HEK293 (cell line): ENCODE measurements at regions not wholly inside any gene's neighbourhood (a gene's known extent, or its start where the extent isn't known, plus 50 kb on each side); places are given as distances from the start of the nearest gene placed in this dataset.

Experiments
- CTCF ChIA-PET: fragments of 350-600 bp; formaldehyde crosslinking; extraction: SDS; loops from one replicate; lab custom pipeline; 2021; ENCODE audit warnings: antibody characterized with exemption; lab: Yijun Ruan, JAX
- POLR2A ChIA-PET: fragments of 300-600 bp; formaldehyde crosslinking; extraction: SDS; loops from one replicate; lab custom pipeline; 2020; ENCODE audit warnings: antibody characterized with exemption, inconsistent platforms; lab: Yijun Ruan, JAX
- H3K27ac ChIP-seq: fragments of 200-500 bp; sonication (Bioruptor generic); 2 replicates; pipeline ENCODE4 v1.5.1; 2014; ENCODE audit warnings: low read depth, low read length, control low read depth, inconsistent platforms; ENCODE audit errors: extremely low read depth
- H3K36me3 ChIP-seq, 2 experiments: fragments of 200-500 bp in 1 of 2; sonication (Bioruptor generic) in 1 of 2; 1 replicate in 1 of 2; 2 replicates in 1 of 2; pipeline ENCODE4 v1.5.1; 2014 to 2017; ENCODE audit warnings: inconsistent platforms in 2 of 2, low read length in 2 of 2; ENCODE audit not compliant: control insufficient read depth in 2 of 2, insufficient read depth in 1 of 2
- H3K4me1 ChIP-seq: fragments of 200-500 bp; sonication (Bioruptor generic); 2 replicates; pipeline ENCODE4 v1.5.1; 2014; ENCODE audit warnings: mild to moderate bottlenecking, low read length, inconsistent platforms; ENCODE audit not compliant: control insufficient read depth, insufficient read depth
- H3K4me3 ChIP-seq: 2 replicates; pipeline ENCODE4 v1.5.1; 2011; ENCODE audit warnings: low read depth, mild to moderate bottlenecking, control low read depth, low read length, moderate library complexity
- H3K9me3 ChIP-seq: fragments of 200-500 bp; sonication (Bioruptor generic); 2 replicates; pipeline ENCODE4 v1.5.1; 2014; ENCODE audit warnings: low read depth, low read length, inconsistent platforms; ENCODE audit not compliant: control insufficient read depth, insufficient read depth
- ATF2 ChIP-seq: fragments of 450-650 bp; formaldehyde crosslinking; IDR thresholded peaks from 2 replicates; pipeline ENCODE4 v1.5.1; 2016; ENCODE audit warnings: missing biosample characterization, missing genetic modification characterization, low read depth
- FEZF1 ChIP-seq: fragments of 450-650 bp; formaldehyde crosslinking; IDR thresholded peaks from 2 replicates; pipeline ENCODE4 v1.5.1; 2016; ENCODE audit warnings: missing biosample characterization, missing genetic modification characterization
- IKZF3 ChIP-seq: fragments of 450-650 bp; IDR thresholded peaks from 2 replicates; pipeline ENCODE4 v1.5.0; 2018; ENCODE audit warnings: missing biosample characterization, mild to moderate bottlenecking, missing genetic modification characterization, moderate library complexity
- KLF9 ChIP-seq: fragments of 450-650 bp; formaldehyde crosslinking; IDR thresholded peaks from 2 replicates; pipeline ENCODE4 v1.5.1; 2016; ENCODE audit warnings: missing biosample characterization, missing genetic modification characterization, low read depth
- OSR2 ChIP-seq: fragments of 450-650 bp; formaldehyde crosslinking; IDR thresholded peaks from 2 replicates; pipeline ENCODE4 v1.5.1; 2016; ENCODE audit warnings: missing biosample characterization, missing genetic modification characterization
- PRDM1 ChIP-seq: fragments of 450-650 bp; formaldehyde crosslinking; IDR thresholded peaks from 2 replicates; pipeline ENCODE4; 2016; ENCODE audit warnings: missing biosample characterization, missing genetic modification characterization
- YY2 ChIP-seq: fragments of 450-650 bp; formaldehyde crosslinking; IDR thresholded peaks from 2 replicates; pipeline ENCODE4 v1.5.1; 2016; ENCODE audit warnings: missing biosample characterization, missing genetic modification characterization
- ZFP37 ChIP-seq: fragments of 450-650 bp; formaldehyde crosslinking; IDR thresholded peaks from 2 replicates; pipeline ENCODE4 v1.5.1; 2016; ENCODE audit warnings: missing biosample characterization, missing genetic modification characterization
- ZNF518A ChIP-seq: fragments of 450-650 bp; formaldehyde crosslinking; conservative IDR thresholded peaks from 2 replicates; pipeline ENCODE4 v1.5.1; 2016; ENCODE audit warnings: low read depth, missing biosample characterization, missing genetic modification characterization
- ZNF530 ChIP-seq: fragments of 450-650 bp; formaldehyde crosslinking; IDR thresholded peaks from 2 replicates; pipeline ENCODE4 v1.5.1; 2016; ENCODE audit warnings: low read depth, missing biosample characterization, missing genetic modification characterization
- ZNF629 ChIP-seq: fragments of 450-650 bp; formaldehyde crosslinking; IDR thresholded peaks from 2 replicates; pipeline ENCODE4 v1.5.1; 2017; ENCODE audit warnings: missing biosample characterization, missing genetic modification characterization
- ZNF704 ChIP-seq: fragments of 450-650 bp; formaldehyde crosslinking; IDR thresholded peaks from 2 replicates; pipeline ENCODE4 v1.5.1; 2016; ENCODE audit warnings: missing biosample characterization, missing genetic modification characterization
- TF ChIP-seq, protein P1 (sequence below): fragments of 450-650 bp; formaldehyde crosslinking; IDR thresholded peaks from 2 replicates; pipeline ENCODE4 v1.5.1; 2016; ENCODE audit warnings: missing biosample characterization, missing genetic modification characterization
- TF ChIP-seq, protein P2 (sequence below): fragments of 450-650 bp; formaldehyde crosslinking; IDR thresholded peaks from 2 replicates; pipeline ENCODE4 v1.5.1; 2016; ENCODE audit warnings: missing biosample characterization, missing genetic modification characterization
- TF ChIP-seq, protein P3 (sequence below): fragments of 450-650 bp; IDR thresholded peaks from 2 replicates; pipeline ENCODE4 v1.5.1; 2018; ENCODE audit warnings: missing biosample characterization, mild to moderate bottlenecking, missing genetic modification characterization

- ChIA-PET CTCF (interaction anchor here (0.8 to 1.4 kb wide), 2 partner anchors 17 to 117 kb away, joined by 3 read pairs; no protein-coding TSS in a partner anchor), POLR2A (no interaction called here)
- H3K27ac ChIP-seq, result no peak overlapping the region
- TF ChIP-seq YY2 (tag by site-specific recombination) (no peak), ZNF518A (no peak), KLF9 (tag by site-specific recombination) (no peak), IKZF3 (tag by site-specific recombination) (no peak), ZNF629 (tag by site-specific recombination) (no peak), ZFP37 (no peak)
- TF ChIP-seq, protein P1, sequence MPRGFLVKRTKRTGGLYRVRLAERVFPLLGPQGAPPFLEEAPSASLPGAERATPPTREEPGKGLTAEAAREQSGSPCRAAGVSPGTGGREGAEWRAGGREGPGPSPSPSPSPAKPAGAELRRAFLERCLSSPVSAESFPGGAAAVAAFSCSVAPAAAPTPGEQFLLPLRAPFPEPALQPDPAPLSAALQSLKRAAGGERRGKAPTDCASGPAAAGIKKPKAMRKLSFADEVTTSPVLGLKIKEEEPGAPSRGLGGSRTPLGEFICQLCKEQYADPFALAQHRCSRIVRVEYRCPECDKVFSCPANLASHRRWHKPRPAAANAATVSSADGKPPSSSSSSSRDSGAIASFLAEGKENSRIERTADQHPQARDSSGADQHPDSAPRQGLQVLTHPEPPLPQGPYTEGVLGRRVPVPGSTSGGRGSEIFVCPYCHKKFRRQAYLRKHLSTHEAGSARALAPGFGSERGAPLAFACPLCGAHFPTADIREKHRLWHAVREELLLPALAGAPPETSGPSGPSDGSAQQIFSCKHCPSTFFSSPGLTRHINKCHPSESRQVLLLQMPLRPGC, result no peak
- TF ChIP-seq, protein P2, sequence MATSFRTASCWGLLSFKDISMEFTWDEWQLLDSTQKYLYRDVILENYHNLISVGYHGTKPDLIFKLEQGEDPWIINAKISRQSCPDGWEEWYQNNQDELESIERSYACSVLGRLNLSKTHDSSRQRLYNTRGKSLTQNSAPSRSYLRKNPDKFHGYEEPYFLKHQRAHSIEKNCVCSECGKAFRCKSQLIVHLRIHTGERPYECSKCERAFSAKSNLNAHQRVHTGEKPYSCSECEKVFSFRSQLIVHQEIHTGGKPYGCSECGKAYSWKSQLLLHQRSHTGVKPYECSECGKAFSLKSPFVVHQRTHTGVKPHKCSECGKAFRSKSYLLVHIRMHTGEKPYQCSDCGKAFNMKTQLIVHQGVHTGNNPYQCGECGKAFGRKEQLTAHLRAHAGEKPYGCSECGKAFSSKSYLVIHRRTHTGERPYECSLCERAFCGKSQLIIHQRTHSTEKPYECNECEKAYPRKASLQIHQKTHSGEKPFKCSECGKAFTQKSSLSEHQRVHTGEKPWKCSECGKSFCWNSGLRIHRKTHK, result no peak
- no peak overlapping the region for H3K4me3 ChIP-seq
- H3K36me3 ChIP-seq, result no peaks in the 10 kb centered on the region
- H3K4me1 ChIP-seq, result no peaks in the 10 kb centered on the region; the same call in 1 of the 2 replicates
- H3K9me3 ChIP-seq, result no peaks in the 10 kb centered on the region
Measured at GRCh38 chr4:151527699-151528098, 118.7 kb downstream of the FHIP1A start.

GRCh38 chr4:151529187-151529586 lies 120.2 kb downstream of the FHIP1A start:
- H3K36me3 ChIP-seq, result no peaks in the 10 kb centered on the region
- H3K4me1 ChIP-seq, result no peaks in the 10 kb centered on the region; the same call in 1 of the 2 replicates
- H3K27ac ChIP-seq, result no peak overlapping the region
- CTCF ChIA-PET, result interaction anchor here (0.5 to 0.9 kb wide), 2 partner anchors 116 to 425 kb away, joined by 3 to 4 read pairs; no protein-coding TSS in a partner anchor
- H3K9me3 ChIP-seq, result no peaks in the 10 kb centered on the region
- POLR2A ChIA-PET, result no interaction called here
- TF ChIP-seq OSR2 (no peak), ATF2 (tag by site-specific recombination) (no peak), ZNF530 (tag by site-specific recombination) (no peak), FEZF1 (tag by site-specific recombination) (no peak), PRDM1 (tag by site-specific recombination) (no peak), ZNF704 (tag by site-specific recombination) (no peak)
- TF ChIP-seq, protein P3, sequence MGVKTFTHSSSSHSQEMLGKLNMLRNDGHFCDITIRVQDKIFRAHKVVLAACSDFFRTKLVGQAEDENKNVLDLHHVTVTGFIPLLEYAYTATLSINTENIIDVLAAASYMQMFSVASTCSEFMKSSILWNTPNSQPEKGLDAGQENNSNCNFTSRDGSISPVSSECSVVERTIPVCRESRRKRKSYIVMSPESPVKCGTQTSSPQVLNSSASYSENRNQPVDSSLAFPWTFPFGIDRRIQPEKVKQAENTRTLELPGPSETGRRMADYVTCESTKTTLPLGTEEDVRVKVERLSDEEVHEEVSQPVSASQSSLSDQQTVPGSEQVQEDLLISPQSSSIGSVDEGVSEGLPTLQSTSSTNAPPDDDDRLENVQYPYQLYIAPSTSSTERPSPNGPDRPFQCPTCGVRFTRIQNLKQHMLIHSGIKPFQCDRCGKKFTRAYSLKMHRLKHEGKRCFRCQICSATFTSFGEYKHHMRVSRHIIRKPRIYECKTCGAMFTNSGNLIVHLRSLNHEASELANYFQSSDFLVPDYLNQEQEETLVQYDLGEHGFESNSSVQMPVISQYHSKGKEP, result no peak
- no peak overlapping the region for H3K4me3 ChIP-seq
